ENCODE measurements at regions not wholly inside any gene's neighbourhood (a gene's known extent, or its start where the extent isn't known, plus 50 kb on each side); places are given as distances from the start of the nearest gene placed in this dataset.

GRCh38 chr18:11199477-11199876, 50.1 kb upstream of the PIEZO2 start (continued):
- TF ChIP-seq ZNF462 (CRISPR knock-in tag; IDR thresholded peaks at IDR 0.05): no peak
